Activated CD8-positive, alpha-beta T cell treated with anti-CD3 and anti-CD28 coated beads, Interleukin-2, amount 10 ng/mL, durations not matched to agents 7 days and 5 days (primary cell): ENCODE measurements at regions not wholly inside any gene's neighbourhood (a gene's known extent, or its start where the extent isn't known, plus 50 kb on each side); places are given as distances from the start of the nearest gene placed in this dataset.

Experiments used
- ATAC-seq: fragments of 150-1000 bp; cut with Tn5 transposase; one replicate; pipeline ENCODE4 v1.10.0; 2021; ENCODE audit warnings: moderate library complexity
- CTCF ChIA-PET: fragments of 350-600 bp; sonication (Branson Sonifier 250); formaldehyde crosslinking; loops from one replicate; lab custom pipeline; 2021; ENCODE audit warnings: antibody characterized with exemption; lab: Charles Lee
- POLR2A ChIA-PET: fragments of 350-600 bp; sonication (Branson Sonifier 250); formaldehyde crosslinking; loops from one replicate; lab custom pipeline; 2021; ENCODE audit warnings: antibody characterized with exemption; lab: Charles Lee
- DNase-seq: peaks from one replicate; pipeline ENCODE4 v3.0.0-alpha.2; 2020
- H3K27ac Mint-ChIP-seq: one replicate; pipeline ENCODE4 v1.8.0; 2021; ENCODE audit warnings: mild to moderate bottlenecking, mixed read lengths
- H3K27me3 Mint-ChIP-seq: one replicate; pipeline ENCODE4 v1.8.0; 2021; ENCODE audit warnings: low read depth, mixed read lengths
- H3K36me3 Mint-ChIP-seq: one replicate; pipeline ENCODE4 v1.8.0; 2021; ENCODE audit warnings: low read depth, mixed read lengths
- H3K4me1 Mint-ChIP-seq: one replicate; pipeline ENCODE4 v1.8.0; 2021; ENCODE audit warnings: low read depth, mixed read lengths
- H3K4me3 Mint-ChIP-seq: one replicate; pipeline ENCODE4 v1.8.0; 2021; ENCODE audit warnings: mild to moderate bottlenecking, mixed read lengths
- H3K9me3 Mint-ChIP-seq: one replicate; pipeline ENCODE4 v1.8.0; 2022; ENCODE audit warnings: mixed read lengths; ENCODE audit not compliant: insufficient read depth

DNA sequence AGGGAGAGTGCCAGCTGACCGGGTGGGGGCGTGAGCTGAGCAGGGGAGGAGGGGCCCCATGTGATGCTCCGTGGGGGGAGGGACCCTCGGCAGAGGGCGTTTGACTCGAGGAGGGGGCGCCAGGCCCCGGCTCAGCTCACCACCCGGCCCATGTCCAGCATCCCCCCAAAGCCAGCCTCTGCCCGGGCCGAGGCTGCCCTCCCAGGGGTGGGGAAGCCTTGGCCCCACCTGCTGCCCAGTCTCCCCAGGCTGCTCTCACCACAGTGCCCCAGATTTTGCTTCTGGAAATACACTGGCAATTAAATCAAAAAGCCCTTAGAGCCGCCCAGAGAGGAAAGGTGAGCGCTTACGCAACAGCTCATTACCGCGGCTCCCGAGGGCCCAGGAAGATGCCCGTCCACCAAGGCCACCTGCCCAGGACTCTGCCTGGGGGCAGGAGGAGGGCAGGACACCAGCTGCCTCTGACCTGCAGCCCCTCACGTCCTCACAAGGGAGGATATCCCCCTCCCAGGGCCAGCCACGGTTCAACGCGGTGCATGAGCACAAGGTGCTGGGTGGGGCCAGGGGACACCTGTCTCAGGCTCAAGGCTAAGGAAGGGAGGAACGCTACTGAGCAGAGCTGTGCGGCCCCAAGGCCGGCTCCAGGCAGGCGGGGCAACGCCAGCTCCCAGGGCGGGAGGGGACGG, 70.0 kb upstream of the INPP5A start:
- ChIA-PET CTCF (no interaction called here), POLR2A (no interaction called here)
- no peak overlapping the region for H3K27ac Mint-ChIP-seq
- H3K9me3 Mint-ChIP-seq, result peaks cover 5% of the 10 kb centered on the region
- DNase-seq, result no peak
- no peak for ATAC-seq
- peaks cover 8% of the 10 kb centered on the region for H3K27me3 Mint-ChIP-seq
- no peaks in the 10 kb centered on the region for H3K36me3 Mint-ChIP-seq
- no peak overlapping the region for H3K4me3 Mint-ChIP-seq
- peaks cover 5% of the 10 kb centered on the region for H3K4me1 Mint-ChIP-seq

- ChIA-PET POLR2A (no interaction called here), CTCF (no interaction called here)
- peaks cover 8% of the 10 kb centered on the region for H3K27me3 Mint-ChIP-seq
- H3K27ac Mint-ChIP-seq, result no peak overlapping the region
- H3K9me3 Mint-ChIP-seq, result peaks cover 5% of the 10 kb centered on the region
- no peak for DNase-seq
- no peak overlapping the region for H3K4me3 Mint-ChIP-seq
- ATAC-seq, result no peak
- H3K4me1 Mint-ChIP-seq, result peaks cover 5% of the 10 kb centered on the region
- H3K36me3 Mint-ChIP-seq, result no peaks in the 10 kb centered on the region
These were observed 69.4 kb upstream of the INPP5A start for GRCh38 chr10:132468216-132468615.

DNA sequence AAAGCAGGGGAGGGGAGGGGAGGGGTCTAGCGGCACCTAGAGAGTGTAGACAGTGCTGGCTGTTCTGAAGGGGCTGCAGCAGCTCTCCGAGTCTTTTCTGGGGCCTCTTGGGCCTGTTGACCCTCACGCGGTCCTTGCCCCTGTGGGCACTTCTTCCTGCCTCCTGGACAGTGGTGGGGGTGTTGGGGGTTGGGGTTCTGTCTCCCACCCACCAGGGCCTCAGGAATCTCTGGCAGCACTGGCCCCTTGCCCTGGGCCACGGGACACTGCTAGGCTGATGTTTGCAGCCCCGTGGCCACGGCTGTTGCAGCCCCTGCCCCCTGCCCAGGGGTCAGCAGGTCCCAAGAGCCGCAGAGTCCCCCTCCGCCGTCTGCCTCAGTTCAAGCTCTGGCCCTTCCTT, 68.9 kb upstream of the INPP5A start:
- ATAC-seq, result no peak
- CTCF ChIA-PET, result no interaction called here
- Mint-ChIP-seq H3K27me3 (peaks cover 11% of the 10 kb centered on the region), H3K4me1 (peaks cover 5% of the 10 kb centered on the region), H3K4me3 (no peak overlapping the region), H3K9me3 (peaks cover 5% of the 10 kb centered on the region), H3K27ac (no peak overlapping the region), H3K36me3 (no peaks in the 10 kb centered on the region)
- POLR2A ChIA-PET, result no interaction called here
- no peak for DNase-seq

DNA sequence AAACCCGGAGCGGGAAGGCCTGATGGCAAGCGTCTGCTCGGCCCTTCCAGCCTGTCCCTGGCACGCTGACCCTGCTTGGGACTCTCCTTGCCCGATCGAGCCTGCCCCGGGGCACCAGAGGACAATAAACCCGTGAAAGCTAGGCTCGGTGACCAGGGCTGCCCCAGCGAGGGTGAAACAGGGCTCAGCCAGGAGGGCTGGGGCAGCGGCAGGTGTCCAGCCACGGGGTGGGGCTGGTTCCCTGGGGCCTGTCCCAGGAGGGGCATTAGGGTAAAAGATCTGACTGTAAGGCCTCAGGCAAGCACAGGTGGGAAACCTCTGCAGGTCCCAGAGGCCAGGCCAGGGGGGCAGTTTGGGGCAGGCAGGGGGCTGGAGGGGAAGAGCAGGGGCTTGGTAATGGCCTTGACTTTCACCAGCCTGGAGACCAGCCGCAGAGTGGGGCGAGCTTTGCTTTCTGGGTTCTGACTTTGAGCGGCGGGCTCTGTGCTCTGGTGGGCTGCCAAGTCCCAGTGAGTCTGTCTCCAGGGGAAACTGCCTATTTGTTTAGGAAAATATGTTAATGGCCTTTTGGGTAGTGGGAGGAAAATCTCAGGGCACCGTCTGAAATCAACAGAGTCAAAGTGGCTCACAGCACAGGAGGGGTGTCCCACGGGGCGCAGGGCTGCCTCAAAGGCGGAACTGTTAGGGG, 68.2 kb upstream of the INPP5A start:
- Mint-ChIP-seq H3K4me3 (no peak overlapping the region), H3K36me3 (no peaks in the 10 kb centered on the region), H3K9me3 (peaks cover 5% of the 10 kb centered on the region), H3K27me3 (peaks cover 11% of the 10 kb centered on the region), H3K4me1 (peaks cover 5% of the 10 kb centered on the region), H3K27ac (no peak overlapping the region)
- ChIA-PET CTCF (no interaction called here), POLR2A (no interaction called here)
- ATAC-seq (no peak), DNase-seq (no peak)

- CTCF ChIA-PET, result interaction anchor here (1.1 kb wide), 1 partner anchor 184 kb away, joined by 4 read pairs; no protein-coding TSS in a partner anchor
- peaks cover 5% of the 10 kb centered on the region for H3K4me1 Mint-ChIP-seq
- H3K27me3 Mint-ChIP-seq, result peaks cover 12% of the 10 kb centered on the region
- peak; percentile 53 for ATAC-seq
- peaks cover 5% of the 10 kb centered on the region for H3K9me3 Mint-ChIP-seq
- no peak for DNase-seq
- no peaks in the 10 kb centered on the region for H3K36me3 Mint-ChIP-seq
- POLR2A ChIA-PET, result no interaction called here
- no peak overlapping the region for H3K27ac Mint-ChIP-seq
- H3K4me3 Mint-ChIP-seq, result no peak overlapping the region
These were observed 67.0 kb upstream of the INPP5A start for GRCh38 chr10:132470410-132471124.

DNA sequence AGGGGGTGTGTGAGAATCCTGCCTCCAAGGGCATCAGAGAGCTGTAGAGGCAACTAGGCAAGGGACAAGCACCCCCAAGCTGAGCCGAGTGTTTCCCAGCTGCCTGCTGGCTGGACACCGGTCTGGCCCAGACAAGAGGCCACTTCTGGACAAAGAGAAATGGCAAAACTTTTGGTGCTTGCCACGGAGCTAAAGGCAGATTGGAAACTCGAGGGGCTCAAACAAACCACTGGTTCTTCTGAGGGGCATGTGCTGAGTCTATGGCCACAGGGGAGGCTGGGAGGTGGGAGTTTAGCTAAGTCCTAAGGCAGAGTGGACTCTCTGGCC, 66.5 kb upstream of the INPP5A start:
- Mint-ChIP-seq H3K27ac (no peak overlapping the region), H3K36me3 (no peaks in the 10 kb centered on the region), H3K27me3 (peaks cover 16% of the 10 kb centered on the region), H3K4me1 (peaks cover 5% of the 10 kb centered on the region), H3K9me3 (peaks cover 5% of the 10 kb centered on the region), H3K4me3 (no peak overlapping the region)
- CTCF ChIA-PET, result interaction anchor here (0.8 to 1.1 kb wide), 2 partner anchors 80 to 183 kb away, joined by 3 to 4 read pairs; no protein-coding TSS in a partner anchor
- DNase-seq, result no peak
- POLR2A ChIA-PET, result no interaction called here
- no peak for ATAC-seq

DNA sequence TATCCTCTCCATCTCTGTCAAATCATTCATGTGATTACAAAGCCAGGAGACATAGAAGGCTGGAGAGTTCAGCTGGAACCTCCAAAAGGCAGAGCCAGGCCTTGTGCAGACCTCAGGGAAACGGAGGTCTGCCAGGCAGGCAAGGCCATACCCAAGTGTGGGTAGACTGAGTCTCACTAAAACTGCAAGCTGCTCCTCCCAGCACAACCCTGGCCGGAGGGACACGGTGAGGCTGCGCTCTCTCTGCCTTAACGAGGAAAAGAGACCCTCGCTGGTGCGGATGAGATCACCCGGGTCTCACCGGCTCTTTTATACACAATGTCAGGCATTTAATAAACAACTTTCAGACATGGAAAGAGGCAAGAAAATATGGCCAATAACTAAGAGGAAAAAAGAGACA, 66.1 kb upstream of the INPP5A start:
- Mint-ChIP-seq H3K4me3 (no peak overlapping the region), H3K9me3 (peaks cover 5% of the 10 kb centered on the region), H3K36me3 (no peaks in the 10 kb centered on the region), H3K4me1 (peaks cover 5% of the 10 kb centered on the region), H3K27ac (no peak overlapping the region), H3K27me3 (peaks cover 16% of the 10 kb centered on the region)
- no peak for DNase-seq
- ChIA-PET CTCF (interaction anchor here (0.8 to 1.1 kb wide), 2 partner anchors 79 to 183 kb away, joined by 3 to 4 read pairs; no protein-coding TSS in a partner anchor), POLR2A (no interaction called here)
- no peak for ATAC-seq

- peaks cover 5% of the 10 kb centered on the region for H3K9me3 Mint-ChIP-seq
- H3K4me1 Mint-ChIP-seq, result peaks cover 5% of the 10 kb centered on the region
- POLR2A ChIA-PET, result no interaction called here
- no peak overlapping the region for H3K27ac Mint-ChIP-seq
- no peaks in the 10 kb centered on the region for H3K36me3 Mint-ChIP-seq
- peaks cover 13% of the 10 kb centered on the region for H3K27me3 Mint-ChIP-seq
- H3K4me3 Mint-ChIP-seq, result no peak overlapping the region
- CTCF ChIA-PET, result no interaction called here
- no peak for DNase-seq
- no peak for ATAC-seq
These were observed 62.5 kb upstream of the INPP5A start for GRCh38 chr10:132475086-132475485.

DNA sequence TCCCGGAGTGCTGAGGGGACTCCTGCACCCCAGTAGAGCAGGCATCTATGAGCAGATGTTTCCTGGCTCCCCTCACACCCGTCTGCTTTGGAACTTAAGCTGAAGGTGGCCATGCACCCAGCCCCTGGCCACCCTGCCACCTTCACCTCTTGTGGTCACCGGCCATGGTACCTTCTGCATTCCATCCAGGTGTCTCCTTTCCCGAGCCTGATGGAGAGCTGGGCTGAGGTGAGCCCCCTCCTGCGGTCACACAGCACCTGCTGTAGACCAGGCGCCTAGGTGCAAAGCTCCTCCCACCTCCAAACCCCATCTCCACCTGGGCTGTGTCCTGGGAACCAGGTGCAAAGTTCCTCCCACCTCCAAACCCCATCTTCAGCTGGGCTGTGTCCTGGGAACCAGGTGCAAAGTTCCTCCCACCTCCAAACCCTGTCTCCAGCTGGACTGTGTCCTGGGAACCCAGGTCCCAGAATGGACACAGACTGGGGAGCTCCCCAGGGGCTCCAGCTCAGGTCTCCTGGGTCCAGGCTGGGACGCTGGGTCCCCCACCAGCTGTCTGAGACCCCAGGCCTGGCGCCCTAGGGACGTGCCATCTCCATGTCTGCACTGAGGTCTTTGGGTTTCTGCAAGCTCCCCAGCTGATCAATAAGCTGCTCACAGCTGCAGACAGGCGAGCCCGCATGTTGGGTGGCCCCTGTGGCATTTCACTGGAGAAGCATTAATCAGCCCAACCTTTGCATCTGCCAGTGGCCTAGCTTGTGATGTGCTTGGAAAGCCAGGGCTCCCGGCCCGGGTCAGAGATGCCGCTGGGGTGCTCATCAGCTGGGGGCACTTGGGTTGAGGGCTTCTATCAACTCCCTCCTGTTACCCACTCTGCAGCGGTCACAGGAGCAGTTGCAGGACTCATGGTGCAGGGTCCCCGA, 61.2 kb upstream of the INPP5A start:
- no peaks in the 10 kb centered on the region for H3K9me3 Mint-ChIP-seq
- CTCF ChIA-PET, result no interaction called here

DNA sequence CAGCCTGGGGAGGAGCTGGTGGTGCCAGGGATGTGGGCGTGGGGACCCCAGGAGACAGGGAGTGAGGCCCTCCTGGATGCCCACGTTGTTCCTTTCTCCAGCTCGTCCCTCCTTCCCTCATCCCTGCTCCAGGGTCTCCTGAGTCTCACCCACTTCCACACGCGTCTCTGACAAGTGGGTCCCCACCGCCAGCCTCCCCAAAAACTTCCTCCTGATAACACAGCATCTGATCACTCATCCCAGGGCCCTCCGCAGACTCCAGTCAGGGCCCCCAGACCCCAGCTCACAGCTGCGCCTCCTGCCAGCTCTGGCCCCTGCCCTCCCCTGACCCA, 60.6 kb upstream of the INPP5A start:
- CTCF ChIA-PET, result no interaction called here

More for the DNA sequence above, 61.2 kb upstream of the INPP5A start:
- no peak for DNase-seq
- H3K27ac Mint-ChIP-seq, result no peak overlapping the region
- POLR2A ChIA-PET, result interaction anchor here (0.7 kb wide), 1 partner anchor 317 kb away, joined by 4 read pairs; no protein-coding TSS in a partner anchor
- peaks cover 14% of the 10 kb centered on the region for H3K27me3 Mint-ChIP-seq
- ATAC-seq, result no peak
- H3K4me3 Mint-ChIP-seq, result no peak overlapping the region
- H3K36me3 Mint-ChIP-seq, result no peaks in the 10 kb centered on the region
- H3K4me1 Mint-ChIP-seq, result no peaks in the 10 kb centered on the region

DNA sequence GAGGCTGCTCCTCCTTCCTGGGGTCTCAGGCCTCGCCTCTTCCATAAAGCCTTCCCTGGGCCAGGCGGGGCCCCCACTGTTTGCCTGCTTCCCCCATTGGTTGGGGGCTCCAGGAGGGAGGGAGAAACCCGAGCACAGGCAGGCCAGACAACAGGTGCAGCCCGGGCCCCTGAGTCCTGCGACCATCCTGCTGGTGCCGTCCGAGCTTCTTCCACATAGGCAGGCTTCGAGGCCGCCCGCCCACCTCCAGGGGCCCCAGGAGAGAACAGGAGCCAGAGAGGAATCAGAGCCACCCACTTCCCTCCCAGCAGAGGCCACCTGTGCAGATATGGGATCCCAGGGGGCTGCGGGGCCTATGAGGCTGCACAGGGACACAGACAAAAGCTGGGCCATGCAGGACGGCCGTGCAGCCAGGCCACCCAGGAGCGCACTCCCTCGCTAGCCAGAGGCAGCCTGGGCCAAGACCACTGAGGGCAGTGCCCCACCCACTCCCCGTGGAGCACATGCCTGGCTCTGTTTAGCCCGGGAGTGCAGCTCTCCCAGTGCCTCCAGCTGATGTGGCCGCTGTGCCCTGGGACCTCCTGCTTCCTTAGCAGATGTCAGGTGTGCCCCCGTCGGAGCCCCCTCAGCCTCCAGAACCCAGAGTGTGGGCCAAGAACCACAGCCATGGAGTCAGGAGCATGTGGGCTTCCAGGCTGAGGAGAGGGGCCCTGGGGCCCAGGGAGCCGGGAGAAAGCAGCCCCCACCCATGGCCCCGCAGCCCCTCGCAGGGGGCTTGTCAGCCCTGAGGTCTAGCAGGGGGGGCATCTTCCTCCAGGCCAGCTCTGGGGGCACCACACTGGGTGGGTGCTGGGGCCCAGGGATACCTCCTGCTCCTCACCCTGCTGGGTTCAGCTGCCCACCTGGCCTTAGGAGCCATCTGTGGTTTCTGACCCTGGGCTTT, 59.9 kb upstream of the INPP5A start:
- CTCF ChIA-PET, result no interaction called here
- Mint-ChIP-seq H3K4me3 (no peak overlapping the region), H3K27me3 (peaks cover 19% of the 10 kb centered on the region)

More for the DNA sequence above, 60.6 kb upstream of the INPP5A start:
- DNase-seq, result no peak
- Mint-ChIP-seq H3K4me3 (no peak overlapping the region), H3K27ac (no peak overlapping the region), H3K4me1 (no peaks in the 10 kb centered on the region), H3K36me3 (no peaks in the 10 kb centered on the region), H3K9me3 (no peaks in the 10 kb centered on the region), H3K27me3 (peaks cover 15% of the 10 kb centered on the region)
- no peak for ATAC-seq
- POLR2A ChIA-PET, result no interaction called here

More for the DNA sequence above, 59.9 kb upstream of the INPP5A start:
- Mint-ChIP-seq H3K9me3 (no peaks in the 10 kb centered on the region), H3K36me3 (no peaks in the 10 kb centered on the region), H3K4me1 (no peaks in the 10 kb centered on the region), H3K27ac (no peak overlapping the region)
- ATAC-seq, result no peak
- POLR2A ChIA-PET, result no interaction called here
- no peak for DNase-seq
